GM04503 (cell line): ENCODE measurements at regions not wholly inside any gene's neighbourhood (a gene's known extent, or its start where the extent isn't known, plus 50 kb on each side); places are given as distances from the start of the nearest gene placed in this dataset.

ENCODE experiments used
- DNase-seq: peaks from one replicate; pipeline ENCODE4 v3.0.0-alpha.2; 2012; ENCODE audit warnings: low read depth

DNA sequence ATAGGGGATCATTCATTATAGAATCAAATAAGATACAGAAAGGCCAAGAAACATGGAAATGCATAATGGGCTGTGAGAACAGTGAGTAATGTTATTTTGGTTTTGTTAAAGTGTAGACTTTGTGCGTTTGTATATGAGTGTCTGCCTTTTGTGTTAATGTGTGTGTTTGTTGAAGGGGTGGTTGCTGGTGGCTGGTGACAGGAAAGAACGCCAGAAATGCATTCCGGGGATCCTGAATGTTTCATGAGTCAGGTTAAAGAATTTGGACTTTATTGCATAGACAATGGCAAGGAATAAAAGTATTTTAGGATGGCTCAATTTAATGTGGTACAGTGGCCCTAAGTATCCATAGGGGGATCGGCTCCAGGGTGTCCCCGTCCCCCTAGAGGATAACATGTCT, 1228.9 kb downstream of the PCDH7 start:
- no peak for DNase-seq

DNA sequence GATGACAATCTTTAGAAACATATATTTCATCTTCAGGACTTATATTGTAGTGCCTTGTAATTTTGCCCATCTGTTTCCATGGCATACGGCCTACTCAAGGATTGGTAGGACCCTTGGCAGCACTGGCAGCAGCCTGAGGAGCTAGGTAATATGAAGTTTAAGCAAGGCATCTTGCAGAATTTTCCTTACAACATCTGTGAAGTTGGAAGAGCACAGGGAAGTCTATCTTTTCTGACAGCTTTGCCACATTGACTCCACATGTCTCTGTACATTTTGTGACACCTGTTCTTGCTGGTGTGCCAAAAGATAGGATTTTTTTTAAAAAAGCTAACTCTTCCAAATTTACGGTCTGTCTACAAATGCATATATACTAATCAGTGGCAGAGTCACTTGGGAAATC, 1235.2 kb downstream of the PCDH7 start:
- DNase-seq = no peak

DNA sequence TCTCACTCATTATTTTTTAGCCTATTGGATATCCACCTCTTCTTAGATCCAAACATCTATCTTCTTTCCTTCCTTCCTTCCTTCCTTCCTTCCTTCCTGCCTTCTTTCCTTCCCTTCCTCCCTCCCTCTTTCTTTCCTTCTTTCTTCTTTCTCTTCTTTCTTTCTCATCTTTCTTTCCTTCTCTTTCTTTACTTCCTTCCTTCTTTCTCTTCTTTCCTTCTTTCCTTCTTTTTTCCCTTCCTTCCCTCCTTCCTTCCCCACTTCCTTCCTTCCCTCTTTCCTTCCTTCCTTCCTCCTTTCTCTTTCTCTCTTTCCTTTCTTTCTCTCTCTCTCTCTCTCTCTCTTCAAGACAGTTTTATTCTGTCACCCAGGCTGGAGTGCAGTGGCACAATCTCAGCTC, 1239.8 kb downstream of the PCDH7 start:
- no peak for DNase-seq

DNA sequence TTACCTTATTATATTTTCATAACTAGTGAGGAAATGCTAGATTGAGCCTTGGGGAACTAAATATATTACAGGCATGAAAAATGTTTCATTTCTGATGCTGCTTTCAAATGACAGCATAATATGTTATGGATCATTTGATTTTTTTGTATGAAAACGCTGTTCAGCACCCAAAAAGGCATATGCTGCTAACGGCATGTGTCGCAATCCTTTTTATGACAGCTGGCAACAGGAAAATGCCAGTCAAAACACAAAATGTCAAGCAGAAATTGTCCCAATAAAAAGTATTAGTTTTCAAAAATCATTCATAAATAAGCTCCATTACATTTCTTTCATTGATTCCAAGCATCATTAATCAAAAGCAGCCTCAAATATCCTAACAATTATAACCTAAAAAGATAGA, 1244.5 kb downstream of the PCDH7 start:
- DNase-seq = no peak

DNA sequence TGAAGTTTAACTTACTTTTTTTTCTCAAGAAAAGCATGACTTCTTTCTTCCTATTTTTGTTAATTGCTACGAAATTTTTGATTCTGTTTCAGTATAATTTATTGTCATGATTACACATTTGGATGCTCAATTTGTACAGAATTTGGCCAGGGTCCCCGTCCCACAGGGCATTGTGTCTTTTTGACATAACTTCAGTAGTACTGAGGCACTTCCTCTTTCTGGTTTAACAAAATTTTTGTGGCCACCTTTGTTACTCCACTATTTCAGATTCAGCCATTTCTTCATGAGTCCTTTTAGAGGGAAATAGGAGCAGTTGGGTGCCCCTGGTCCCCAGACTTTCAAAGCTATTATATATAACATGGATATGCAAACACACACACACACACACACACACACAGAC, 1248.7 kb downstream of the PCDH7 start:
- no peak for DNase-seq

DNA sequence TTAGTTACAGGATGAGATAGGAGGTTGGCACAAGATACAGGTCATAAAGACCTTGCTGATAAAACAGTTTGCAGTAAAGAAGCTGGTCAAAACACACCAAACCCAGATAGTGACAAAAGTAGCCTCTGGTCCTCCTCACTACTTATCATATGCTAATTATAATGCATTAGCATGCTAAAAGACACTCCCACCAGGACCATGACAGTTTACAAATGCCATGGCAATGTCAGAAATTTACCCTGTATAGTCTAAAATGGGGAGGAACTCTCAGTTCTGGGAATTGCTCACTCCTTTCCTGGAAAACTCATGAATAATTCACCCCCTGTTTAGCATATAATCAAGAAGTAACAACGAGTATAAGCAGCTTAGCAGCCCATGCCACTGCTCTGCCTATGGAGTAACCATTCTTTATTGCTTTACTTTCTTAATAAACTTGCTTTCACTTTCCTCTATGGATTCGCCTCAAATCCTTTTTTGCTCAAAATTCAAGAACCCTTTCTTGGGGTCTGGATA, 1254.4 kb downstream of the PCDH7 start:
- no peak for DNase-seq

DNA sequence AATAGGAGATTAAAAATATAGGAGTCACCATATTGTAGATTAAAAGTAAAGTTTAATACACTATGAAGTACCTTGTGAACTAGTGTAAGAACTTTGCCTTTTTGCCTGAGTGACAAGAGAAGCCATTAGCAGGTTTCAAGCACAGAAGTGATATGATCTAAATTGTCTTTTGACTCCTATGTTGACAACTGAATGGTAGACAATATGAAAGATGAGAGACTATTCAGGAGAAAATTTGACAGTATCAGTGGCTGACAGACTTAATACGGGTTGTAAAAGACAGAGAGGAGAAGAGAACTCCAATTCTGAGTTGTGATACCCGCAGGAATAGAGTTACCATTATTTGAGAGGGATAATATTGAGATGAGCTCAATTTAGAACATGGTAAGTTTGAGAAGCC, 1259.8 kb downstream of the PCDH7 start:
- no peak for DNase-seq

DNA sequence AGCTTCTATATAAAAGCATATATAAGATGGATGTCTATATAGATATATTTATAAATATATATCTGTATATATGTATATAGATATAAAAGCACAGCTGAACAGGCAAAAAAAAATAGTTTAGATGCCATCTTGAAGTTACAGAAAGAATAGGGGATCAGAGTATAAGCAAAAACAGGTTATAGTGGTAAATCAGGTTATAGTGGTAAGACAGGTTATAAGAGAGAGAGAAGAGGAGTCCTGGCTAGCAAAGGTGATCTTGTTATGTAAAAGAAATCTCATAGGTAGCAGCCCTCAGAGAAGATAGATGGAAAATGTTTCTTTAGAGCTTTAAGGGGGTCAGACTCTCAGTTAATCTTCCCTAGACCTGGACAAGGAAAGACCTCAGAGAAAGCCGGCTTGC, 1263.1 kb downstream of the PCDH7 start:
- DNase-seq = no peak

DNA sequence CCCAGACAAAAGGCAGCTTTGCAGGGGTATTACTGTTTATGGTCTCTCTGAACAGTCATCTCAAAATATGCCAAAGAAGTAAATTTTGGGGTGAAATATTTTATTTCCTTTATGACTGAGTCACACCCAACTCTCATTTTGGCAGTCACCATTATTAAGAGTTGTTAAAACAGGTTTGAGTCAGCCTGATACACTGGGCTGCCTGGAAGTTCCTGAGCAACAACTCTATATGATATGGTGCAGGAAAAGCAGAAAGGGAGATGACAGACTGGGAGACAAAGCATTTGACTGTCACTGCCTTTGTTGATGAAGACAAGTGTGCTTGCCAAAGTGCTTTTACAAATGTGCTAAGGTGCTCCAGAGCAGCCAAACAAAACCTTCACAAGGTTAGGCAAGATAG, 1263.5 kb downstream of the PCDH7 start:
- DNase-seq = no peak

DNA sequence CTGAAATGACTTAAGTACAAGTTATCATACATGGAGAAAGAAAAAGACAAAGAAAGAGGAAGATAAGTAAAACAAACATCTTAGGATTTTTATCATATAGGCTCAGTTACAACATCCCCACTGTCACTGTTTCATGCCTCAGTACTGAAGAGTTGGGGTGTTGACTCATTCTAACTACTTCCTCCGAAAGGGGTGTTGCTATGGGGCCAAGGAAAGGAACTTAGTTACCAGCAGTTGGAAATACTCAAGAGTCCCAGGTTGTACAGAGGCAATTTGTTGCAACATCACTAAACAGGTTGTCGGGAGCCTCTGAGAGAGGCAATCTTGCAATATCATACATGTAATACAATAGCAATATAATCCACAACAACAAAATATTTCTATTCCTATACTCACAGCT, 1264.7 kb downstream of the PCDH7 start:
- no peak for DNase-seq

DNA sequence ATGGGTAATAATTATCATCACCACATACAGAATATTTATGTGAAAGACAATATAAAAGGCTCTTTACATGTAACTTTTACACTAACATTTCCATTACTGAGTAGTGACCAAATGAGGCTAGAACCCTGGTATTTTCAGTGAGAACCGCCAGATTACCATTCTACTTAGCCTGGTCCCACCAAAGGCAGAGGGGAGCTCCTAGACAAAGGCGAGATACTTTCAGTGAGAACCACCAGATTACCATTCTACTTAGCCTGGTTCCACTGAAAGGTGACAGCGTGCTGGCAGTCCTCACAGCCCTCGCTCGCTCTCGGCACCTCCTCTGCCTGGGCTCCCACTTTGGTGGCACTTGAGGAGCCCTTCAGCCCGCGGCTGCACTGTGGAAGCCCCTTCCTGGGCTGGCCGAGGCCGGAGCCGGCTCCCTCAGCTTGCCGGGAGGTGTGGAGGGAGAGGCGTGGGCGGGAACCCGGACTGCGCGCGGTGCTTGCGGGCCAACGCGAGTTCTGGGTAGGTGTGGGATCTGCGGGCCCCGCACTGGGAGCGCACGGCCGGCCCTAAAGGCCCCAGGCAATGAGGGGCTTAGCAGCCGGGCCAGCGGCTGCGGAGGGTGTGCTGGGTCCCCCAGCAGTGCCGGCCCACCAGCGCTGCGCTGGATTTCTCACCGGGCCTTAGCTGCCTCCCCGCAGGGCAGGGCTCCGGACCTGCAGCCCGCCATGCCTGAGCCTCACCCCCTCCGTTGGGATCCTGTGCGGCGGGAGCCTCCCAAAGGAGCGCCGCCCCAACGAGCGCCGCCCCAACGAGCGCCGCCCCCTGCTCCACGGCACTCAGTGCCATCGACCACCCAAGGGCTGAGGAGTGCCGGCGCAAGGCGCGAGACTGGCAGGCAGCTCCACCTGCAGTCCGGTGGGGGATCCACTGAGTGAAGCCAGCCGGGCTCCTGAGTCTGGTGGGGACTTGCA, 1276.1 kb downstream of the PCDH7 start:
- DNase-seq = no peak

DNA sequence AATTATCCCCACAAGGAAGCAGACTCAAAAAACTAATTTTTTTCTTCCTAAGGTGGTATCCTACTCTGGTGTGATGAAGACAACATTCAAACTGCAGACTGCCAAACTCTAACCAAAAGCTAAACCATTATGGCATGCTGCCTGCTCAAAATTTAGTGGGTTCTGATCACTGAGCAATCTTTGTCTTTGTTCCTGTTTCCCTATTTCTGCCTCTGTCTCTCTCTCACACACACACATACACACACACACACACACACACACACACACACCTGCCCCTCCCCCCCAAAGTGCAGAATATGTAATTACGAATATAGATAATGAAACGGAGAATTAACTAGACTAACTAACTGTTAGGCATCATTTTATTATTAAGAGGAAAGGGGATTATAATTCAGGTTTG, 1278.6 kb downstream of the PCDH7 start:
- no peak for DNase-seq

DNA sequence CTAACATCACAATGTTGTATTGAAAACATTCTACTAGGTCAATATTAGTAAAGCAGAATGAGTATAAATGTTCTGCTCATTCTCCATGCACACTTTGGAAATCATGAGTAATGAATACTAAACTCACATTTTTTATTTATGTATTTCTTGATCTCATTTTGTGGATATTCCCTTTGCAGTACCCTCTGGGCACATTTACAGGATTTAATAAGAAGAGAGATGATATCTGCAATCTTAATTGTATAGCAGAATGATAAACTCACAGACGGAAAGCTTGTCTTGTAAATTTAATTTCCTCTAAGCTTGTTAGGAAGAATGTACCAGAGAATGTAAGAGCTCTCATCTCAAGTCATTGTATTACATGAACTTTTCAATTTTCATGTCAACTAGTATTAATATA, 1279.7 kb downstream of the PCDH7 start:
- DNase-seq = no peak

DNA sequence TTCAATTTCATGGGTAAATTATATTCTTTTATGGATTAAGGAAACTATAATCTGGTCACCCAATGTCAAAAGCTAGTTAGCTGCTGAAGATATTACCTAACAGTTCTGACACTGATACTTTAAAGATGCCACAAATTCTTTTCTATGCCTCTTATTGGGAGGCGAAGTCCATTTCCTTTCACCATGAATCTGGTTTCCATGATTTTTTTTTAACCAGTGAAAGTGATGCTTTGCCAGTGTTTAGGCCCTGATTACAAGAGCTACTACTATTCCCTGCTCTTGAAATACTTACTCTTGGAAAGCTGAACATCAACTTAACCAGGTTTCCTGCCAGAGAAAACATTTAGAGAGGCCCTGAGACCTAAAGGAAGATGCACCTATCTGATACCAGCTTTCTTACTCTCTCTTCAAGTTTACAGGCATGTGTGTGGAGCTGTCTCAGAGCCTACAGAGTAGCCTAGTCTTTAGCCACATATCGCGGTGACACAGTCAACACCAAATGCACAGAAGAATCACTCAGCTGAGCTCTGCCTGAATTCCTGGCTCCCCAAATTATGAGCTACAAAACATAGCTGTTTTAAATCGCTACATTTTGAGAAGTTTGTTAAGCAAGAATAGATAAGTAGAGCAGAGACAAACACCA, 1280.8 kb downstream of the PCDH7 start:
- DNase-seq = no peak

DNA sequence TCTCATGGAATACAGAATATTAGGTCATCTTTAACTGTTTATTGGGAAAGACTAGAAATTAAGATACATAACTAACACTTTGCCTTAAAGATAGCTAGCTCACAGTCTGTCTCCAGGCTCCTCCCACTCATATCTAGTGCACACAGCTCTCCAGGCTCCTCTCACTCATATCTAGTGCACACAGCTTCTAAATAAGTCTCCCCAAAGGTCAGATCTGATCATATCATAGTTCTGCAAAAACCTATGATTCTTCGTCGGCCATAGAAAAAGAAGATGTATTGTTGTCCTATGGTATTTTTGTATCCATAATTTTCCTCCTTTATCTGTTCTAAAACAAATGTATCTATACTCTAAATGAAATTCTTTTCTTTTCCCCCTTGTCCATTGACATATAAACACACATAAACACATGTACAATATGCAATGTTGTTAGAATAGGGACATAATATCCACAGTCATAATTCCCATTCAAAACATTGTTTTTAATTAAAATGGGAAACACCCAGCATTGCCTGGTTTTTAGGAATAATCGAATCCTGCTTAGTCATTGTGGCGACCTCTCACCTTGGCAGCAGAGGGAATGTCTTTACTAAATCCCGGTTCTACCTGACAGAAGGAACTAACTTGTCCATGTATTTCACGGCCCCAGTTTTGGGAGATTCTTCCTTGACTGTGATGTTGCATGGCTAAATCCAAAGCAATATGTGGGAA, 1282.0 kb downstream of the PCDH7 start:
- no peak for DNase-seq

DNA sequence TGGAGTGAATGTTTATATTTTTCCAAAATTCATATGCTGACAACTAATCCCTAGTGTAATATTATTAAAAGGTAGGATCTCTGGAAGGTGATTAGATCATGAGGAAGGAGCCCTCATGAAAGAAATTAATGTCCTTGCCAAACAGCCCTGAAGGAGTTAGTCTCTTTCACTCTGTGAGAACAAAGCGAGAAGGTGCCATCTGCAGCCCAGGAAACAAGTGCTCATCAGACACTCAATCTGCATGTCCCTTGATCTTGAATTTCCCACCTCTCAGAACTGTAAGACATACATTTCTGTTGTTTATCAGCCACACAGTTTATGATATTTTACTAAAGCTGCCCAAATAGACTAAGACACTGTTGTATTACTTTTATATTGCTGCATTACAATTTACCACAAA, 1283.4 kb downstream of the PCDH7 start:
- DNase-seq = no peak

DNA sequence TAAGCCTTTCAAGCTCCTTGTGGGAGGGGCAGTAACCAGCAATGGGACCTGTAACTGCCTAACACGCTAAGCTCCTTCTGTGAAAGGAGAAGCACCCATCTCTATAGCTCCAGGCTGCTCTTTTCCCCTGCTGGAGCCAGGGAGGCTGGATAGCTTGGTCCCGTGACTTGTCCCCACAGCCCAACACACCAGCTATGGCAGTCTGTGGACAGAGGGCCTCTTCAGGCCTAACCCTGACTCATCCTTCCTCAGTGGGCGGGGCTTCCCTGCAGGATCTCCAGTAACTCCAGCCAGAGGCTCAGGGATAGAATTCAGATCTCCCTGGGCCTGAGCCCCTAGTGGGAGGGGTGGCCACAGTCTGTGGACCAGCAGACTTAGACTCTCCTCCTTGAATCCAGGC, 1290.1 kb downstream of the PCDH7 start:
- DNase-seq = no peak

DNA sequence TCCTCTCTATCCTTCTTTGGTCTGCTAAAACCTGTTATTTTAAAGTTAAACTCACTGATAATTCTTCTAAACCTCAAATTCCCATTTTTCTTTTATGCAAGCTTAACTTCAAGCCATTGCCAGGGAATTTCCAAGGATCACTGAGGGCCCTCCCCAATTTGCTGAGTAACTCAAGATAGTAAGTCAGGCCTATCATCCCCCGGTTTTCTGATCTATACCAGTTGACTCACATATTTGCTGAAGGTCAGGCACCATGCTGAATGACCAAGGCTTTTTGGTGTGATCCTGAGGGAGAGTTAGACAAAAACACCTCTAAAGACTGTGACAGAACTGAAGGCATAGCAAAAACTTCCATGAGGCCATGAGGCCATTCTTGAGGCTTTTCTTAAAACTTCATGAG, 1301.9 kb downstream of the PCDH7 start:
- DNase-seq = no peak

DNA sequence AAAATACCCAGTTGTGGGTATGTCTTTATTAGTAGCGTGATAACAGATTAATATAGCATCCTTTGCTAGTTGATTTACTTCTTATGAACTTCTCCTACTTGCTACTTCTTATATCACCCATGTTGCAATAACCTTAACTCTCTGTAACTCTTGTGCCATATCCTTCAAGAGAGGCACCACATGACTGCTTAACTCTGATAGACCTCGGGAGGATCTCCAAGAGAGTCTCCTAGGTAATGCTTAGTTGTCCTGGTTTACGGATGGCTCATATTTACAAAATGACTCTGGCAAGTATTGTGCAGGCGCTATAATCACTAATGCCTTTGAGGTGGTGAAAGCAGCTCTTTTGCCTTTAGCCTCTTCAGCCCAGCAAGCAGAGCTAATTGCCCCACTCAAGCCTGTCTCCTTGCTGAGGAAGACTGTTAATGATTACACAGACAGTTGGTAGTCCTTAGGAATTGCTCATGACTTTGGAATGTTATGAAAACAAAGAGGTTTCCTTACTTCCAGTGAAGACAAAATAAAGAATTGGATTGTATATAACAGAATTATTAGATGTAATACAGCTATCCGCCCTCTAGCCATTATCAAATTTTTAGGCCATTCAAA, 1305.8 kb downstream of the PCDH7 start:
- no peak for DNase-seq

DNA sequence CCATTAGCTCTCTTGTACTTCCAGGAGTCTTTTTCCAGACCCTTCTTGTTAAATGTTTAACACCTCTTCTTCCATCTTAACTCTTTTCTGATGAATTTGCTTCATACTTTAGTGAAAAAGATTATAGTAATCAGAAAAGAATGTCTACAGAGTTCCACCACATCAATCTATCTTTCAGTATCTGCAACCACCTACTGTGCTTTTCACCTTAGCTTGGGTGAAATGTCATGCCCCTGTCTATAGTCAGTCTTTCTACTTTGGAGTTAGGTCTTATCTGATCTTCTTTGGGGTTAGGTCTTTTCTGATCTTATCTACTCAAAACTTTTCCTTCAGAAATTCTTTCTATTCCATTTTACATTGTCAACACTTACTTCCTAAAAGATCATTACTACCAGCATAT, 1310.2 kb downstream of the PCDH7 start:
- DNase-seq = no peak

DNA sequence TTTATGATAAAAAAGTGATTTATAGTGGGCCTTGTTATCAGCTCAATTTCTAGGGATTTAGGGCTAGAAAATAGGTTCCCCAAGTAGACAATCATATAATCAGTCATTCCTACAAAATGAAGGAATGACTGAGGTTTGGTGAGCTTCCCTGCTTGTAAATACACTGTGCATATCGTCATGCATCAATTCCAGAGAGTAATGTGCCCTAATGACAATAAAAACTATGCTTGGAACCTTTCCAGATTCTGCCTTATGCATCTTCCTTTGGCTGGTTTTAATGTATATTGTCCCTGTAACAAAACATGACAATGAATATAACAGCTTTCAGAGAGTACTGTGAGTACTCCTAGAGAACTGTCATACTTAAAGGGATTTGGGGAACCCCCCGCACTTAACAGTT, 1310.9 kb downstream of the PCDH7 start:
- no peak for DNase-seq

DNA sequence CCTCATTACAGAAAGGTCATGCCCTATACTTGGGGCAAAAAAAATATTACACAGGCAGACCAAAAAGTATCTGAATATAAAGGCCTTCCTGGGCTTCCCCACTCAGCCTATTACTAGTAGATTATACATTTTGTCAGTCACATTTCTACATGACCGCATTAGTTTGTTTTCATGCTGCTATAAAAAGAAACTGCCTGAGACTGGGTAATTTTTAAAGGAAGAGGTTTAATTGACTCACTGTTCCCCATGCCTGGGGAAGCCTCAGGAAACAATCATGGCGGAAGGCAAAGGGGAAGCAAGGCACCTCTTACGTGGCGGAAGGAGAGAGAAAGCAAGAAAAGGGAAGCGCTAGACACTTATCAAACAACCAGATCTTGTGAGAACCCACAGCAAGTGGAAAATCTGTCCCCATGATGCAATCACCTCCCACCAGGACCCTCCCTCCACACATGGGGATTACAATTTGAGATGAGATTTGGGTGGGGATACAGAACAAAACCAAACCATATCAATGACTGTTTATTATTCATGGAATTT, 1312.0 kb downstream of the PCDH7 start:
- DNase-seq = no peak
